ENCODE measurements at regions not wholly inside any gene's neighbourhood (a gene's known extent, or its start where the extent isn't known, plus 50 kb on each side); places are given as distances from the start of the nearest gene placed in this dataset.

DNA sequence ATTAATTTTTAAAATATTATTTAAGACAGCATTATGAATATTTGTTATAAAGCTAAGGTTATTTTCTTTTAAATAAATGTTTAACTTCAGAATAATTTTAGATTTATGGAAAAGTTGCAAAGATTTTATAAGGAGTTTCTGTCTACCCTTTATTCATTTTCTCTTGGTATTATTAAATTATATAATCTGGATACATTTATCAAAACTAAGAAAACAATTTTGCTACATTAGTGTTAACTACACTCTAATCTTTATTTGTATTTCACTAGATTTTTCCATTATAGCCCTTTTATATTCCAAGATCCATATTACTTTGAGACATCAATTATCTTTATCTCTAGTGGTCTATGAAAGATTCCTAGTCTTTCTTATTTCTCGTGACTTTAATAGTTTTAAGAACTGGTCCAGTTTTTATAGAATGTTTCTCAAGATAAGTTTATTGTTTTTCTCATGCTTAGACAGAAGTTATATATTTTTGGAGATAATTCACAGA lies 1243.7 kb upstream of the PCDH9 start:
- no peak for ATAC-seq
- intact Hi-C loops (cut with micrococcal nuclease): no loop called here
- DNase-seq: no peak

DNA sequence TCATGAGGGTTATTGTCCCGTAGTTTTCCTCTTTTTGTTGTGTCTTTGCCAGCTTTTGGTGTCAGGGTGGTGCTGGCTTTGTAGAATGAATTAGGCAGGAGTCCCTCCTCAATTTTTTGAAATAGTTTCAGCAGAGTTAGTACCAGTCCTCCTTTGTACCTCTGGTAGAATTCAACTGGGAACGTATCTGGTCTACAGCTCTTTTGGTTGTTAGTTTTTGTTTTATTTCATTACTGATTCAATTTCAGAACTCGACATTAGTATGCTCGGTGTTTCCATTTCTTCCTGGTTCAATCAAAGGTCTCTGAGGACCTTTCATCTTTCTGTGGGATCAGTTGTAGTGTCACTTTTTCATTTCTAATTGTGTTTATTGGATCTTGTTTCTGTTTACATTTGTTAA lies 1237.0 kb upstream of the PCDH9 start:
- no peak for ATAC-seq
- no peak for DNase-seq
- intact Hi-C loops (cut with micrococcal nuclease): no loop called here

DNA sequence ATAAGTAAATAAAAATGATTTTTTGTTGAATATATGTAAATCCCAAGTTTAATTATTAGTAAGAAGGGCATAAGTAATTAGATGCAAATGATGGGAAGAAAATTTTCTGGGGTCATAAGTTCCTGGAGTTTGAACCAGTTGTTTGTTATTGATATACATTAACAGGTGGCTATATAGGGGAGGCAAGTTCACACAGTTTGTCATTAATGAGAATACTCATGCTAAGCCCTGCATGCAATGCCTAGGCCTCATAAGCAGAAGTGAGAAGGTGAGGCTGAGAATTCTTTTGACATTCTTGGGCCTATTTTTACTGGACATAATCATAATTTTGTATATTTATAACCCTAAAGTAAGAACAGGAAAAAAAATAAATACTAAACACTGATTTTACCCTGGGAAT lies 1210.7 kb upstream of the PCDH9 start:
- intact Hi-C loops (cut with micrococcal nuclease): no loop called here
- ATAC-seq (no peak), DNase-seq (no peak)

DNA sequence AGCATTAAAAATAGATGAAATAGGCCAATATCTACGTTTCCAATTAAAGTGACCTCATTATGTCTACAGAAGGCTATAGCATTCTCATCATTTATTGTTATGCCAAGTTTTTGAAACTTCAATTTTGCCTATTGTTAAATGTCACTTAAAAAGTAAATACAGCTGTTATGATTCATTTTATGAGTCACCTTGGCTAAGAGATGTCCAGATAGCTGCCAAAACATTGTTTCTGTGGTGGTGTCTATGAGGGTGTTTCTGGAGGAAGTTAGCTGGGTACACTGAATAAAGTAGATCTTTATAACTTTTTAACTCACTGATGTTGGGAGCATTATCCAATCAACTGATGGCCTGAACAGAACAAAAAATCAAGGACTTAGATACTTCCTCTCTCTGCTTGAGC lies 1209.7 kb upstream of the PCDH9 start:
- ATAC-seq (no peak), DNase-seq (no peak)
- intact Hi-C loops (cut with micrococcal nuclease): no loop called here

DNA sequence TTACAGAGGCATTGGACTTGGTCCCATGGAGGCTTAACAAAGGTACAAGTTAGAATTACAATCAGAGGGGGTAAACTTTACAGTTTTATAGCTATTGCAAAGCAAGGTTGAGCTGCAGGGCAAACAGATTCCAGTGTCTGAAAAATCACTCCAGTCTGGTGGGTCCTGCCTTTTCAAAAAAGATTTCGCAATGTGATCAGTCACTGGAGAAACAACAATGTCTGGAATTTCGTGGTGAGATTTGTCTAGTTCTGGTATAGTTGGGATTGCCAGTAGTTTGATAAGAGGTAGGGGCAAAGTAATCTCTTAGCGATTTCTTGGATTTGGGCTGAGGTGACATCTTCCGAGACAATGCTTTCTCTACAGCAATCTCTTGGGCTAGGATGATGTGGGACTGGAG lies 1198.2 kb upstream of the PCDH9 start:
- no peak for DNase-seq
- no peak for ATAC-seq
- intact Hi-C loops (cut with micrococcal nuclease): no loop called here

DNA sequence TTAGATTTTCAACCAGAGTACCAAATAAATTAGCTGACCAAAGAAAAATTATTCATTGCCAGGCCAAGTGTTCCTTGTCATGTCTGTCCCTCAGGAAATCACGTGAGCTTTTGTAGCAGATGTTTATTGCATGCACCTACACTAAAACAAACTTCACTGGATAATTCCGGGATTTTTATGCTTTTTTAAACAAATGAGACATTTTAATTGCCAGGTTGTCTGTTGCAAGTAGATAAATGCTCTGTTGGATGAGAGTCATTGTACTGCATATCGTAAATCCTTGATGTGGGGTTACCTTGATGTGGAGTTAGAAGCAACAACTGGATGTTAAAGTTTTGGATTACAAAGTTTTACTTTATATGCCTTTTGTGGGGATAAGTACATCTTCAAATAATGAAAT lies 1187.7 kb upstream of the PCDH9 start:
- intact Hi-C loops (cut with micrococcal nuclease): no loop called here
- no peak for ATAC-seq
- DNase-seq: no peak

DNA sequence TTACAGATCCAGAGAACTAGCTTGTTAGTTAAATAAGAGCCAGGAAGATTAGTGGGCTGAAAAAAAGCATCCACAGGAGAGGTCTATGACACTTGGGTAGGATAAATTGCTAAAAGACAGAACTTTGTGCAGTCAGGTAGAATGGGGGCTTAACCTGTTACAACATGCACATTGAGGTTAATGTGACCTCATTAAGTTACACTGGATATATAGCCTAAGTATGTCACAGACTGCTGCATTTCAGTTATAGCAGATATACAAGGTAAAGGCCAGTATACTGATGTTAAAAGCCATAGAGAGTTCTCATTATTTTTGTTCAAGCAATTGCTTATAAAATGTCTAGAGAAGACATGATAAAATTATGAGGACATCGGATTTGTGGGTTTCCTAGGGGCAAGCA lies 1179.9 kb upstream of the PCDH9 start:
- intact Hi-C loops (cut with micrococcal nuclease): no loop called here
- ATAC-seq: no peak
- no peak for DNase-seq

DNA sequence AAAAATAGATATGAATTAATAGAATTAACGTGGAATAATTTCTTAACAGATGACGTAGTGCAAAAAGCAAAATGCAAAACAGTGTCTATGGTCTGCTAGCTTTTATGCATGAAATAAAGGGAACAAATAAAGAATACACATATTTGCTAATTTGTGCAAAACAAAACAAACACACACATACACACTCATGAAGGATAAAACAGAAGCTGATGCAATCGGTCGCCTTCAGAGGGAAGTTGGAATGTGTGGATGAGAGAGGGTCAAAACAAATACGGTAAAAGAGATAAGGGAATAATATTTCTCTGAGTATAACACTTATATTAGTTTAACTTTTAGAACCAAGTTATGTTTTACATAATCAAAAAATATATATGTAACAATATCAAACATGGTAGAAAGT lies 1160.9 kb upstream of the PCDH9 start:
- no peak for ATAC-seq
- no peak for DNase-seq

DNA sequence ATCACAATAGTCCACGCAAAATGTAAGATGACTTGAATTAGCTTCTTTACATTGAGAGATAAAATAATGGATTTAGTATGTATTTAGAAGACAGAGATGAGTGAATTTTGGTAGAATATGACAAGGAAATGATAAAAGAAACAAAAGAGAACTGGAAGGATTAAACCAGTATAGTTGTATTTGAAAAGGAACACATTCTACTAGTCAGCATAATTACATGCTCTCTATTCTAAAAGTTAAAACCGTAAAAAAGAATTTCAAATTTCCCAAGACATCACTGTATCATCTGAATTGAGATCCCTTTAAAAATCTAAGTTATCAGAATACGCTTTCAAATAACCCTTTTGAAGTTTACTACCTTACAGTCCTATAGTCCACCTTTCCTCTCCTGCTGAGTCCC lies 1156.7 kb upstream of the PCDH9 start:
- ATAC-seq (no peak), DNase-seq (no peak)
- intact Hi-C loops (cut with micrococcal nuclease): no loop called here

More for the DNA sequence above, 1160.9 kb upstream of the PCDH9 start:
- intact Hi-C loops (cut with micrococcal nuclease): no loop called here

DNA sequence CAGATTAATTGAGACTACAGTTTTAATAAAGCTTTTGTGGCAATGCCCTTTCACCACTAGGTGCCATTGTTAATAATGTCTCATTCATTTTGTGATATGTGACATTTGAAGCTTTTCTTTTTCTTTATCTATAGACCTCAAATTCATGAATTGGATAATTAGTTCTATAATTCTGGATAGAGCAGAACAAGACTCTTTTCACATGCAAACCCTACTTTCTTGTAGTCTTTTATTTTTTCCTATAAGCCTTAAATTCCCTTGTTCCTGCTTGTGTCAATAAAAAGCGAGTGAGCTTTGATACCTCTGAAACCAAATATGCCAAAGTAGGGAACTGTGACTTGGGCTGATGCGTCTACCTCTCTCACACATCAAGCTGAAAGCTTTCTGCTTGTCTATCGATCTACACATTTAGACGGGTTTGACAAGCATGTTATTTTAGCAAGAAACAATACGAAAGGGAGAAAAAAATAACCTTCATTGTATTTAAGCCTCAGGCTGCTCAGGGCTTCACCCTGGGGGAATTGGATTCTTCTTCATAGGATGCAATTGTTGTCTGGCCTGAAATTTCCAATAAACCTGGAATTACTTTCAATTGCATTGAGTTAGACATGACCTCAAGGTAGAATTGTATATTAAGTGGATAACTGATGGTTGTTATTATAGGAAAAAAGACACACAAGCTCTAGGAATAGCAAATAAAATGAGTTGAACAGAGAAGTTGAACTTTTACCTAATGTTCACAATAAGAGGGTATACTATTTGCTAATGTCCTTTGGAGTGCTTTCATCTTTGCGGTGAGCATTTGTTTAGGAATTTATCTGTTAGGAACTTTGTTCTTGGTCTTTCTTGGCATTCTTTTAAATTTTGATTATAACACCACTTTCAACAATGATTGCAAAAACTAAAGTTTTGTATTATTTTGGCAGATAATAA lies 1150.2 kb upstream of the PCDH9 start:
- DNase-seq (no peak), ATAC-seq (no peak)
- intact Hi-C loops (cut with micrococcal nuclease): no loop called here

DNA sequence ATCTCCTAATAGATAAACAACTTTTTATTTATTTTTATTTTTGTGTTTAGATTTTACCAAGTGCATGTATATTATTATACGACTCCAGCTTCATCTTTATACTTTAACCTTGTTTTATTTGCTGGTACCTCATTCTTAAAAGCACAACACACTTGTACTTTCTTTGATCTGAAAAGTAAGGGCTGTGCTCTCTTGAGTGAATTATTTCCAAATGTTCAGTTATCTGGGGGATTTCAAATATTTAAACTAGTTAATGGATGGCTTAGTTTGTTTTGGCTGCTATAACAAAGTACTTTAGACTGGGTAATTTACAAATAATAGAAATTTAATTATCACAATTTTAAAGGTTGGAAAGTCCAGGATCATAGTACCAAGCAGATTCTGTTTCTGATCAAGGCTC lies 1148.2 kb upstream of the PCDH9 start:
- intact Hi-C loops (cut with micrococcal nuclease): no loop called here
- DNase-seq (no peak), ATAC-seq (no peak)

DNA sequence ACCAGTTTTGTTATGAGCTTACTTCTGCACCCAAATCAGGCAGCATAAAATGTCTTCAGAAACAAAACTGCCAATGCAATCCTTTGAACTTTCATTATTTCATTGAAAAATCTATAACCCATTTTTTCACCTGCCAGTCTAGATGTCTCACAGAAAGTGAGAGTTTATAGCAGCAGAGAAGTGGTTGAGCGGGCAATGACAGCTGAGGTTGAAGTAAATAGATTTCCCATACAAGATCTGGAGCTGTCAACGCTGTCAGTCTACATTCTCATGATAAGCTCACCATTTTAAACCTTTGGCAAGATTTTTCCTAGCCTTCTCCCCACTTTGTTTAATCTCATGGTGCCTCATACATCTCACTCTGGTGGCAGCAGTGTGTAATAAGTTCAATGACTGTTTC lies 1144.9 kb upstream of the PCDH9 start:
- DNase-seq (no peak), ATAC-seq (no peak)
- intact Hi-C loops (cut with micrococcal nuclease): no loop called here

DNA sequence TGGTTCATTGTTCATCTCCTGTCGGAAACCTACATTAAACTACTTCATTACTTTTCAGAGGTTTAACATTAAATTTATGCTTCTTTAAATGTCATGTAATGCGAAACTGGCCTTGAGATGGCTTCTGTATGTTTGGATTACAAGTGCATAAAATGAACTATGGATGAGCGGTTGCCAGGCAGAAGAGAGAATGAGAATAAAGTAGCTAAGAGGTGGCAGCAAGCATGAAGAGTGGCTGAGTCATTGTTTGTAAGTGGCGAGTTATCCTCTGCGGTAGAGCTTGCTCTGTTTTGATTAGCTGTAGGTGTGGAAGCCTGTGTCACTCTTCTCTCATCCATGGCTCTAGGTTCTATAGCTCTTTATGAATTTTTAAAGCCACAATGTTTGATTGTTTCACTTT lies 1139.6 kb upstream of the PCDH9 start:
- DNase-seq (no peak), ATAC-seq (no peak)
- intact Hi-C loops (cut with micrococcal nuclease): no loop called here

DNA sequence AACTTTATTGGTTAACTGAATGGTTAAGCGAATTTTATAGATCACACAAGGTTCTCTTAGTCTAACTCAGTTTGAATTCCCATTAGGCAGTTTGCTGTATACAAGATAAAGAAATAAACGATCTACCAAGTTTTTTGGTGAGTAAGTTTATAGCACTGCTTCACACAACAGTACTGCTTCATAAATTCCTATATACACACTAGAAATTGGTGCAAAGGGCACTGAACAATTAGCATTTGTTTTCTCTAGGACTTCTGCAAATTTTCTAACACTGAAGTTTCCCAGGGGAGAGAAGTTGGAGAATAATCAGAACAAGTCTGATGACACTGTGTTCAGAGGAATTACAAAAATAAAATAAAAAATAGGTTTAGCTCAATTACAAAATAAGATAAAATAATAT lies 1138.8 kb upstream of the PCDH9 start:
- ATAC-seq (no peak), DNase-seq (no peak)
- intact Hi-C loops (cut with micrococcal nuclease): no loop called here

DNA sequence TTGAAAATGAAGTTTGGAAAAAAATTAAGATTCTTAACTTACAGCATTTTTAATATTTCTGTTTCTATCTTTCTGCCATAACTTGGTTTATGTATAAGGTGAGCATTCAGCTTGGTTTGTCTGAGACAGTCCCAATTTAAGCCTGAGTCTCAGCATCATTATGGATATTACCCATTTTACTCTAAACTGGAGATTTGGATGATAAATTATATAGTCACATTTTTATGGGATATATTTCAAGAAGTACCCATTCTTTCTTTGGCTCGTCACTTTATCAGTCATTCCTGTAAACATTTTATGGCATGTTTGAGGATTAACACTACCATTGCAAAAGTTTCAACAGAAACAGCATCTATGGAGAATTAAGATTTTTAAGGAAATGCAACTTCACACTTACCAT lies 1129.0 kb upstream of the PCDH9 start:
- ATAC-seq (no peak), DNase-seq (no peak)
- intact Hi-C loops (cut with micrococcal nuclease): no loop called here

DNA sequence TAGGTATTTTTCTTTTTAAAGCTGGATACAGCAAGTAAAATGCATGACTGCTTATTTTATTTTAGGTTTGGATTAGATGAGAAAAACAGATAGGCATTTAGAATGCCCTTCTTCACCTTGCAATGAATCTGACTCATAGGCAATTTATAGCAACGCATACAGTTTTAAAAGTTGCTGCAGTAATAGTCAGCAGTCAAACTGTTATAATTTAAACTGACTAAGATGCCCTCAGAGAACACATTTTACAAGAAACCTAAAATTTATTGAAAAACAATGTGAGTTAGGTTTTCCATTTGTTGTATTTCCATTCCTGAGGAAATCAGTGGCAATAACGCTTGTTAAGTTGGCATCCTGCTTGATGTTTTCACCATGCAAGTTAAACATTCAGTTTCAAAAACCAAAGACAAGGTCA lies 1128.2 kb upstream of the PCDH9 start:
- no peak for ATAC-seq
- intact Hi-C loops (cut with micrococcal nuclease): no loop called here
- no peak for DNase-seq

DNA sequence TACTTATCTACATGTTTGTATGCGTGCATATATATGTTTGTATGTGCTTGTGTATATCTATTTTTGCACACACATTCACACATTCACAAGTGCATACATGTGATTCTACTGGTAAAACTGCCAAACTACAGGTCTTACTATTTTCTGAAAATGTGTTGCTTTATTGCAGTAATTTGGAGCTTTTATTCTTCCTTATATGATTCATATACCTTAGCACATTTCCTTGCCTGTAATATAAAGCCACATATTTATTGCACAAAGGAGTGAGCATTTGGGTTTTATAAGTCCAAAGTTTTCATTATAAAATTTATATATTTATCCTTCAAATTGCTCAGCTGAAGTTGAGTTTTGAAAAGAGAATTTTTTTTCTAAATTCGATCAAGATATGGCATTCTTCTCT lies 1120.4 kb upstream of the PCDH9 start:
- DNase-seq (no peak), ATAC-seq (no peak)
- intact Hi-C loops (cut with micrococcal nuclease): no loop called here

DNA sequence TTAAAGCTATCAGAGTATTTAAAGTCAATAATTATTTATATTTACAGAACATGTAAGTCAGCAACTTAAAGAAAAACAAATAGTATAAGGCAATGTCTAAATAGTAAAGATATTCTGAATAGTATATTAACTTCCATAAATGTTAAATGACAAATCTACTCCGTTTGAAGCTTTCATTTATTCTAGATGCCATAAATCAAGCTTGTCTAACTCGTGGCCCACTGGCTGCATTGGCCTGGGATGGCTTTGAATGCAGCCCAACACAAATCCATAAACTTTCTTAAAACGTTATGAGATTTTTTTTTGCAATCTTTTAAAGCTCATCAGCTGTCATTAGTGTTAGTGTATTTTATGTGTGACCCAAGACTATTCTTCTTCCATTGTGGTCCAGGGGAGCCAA lies 1117.1 kb upstream of the PCDH9 start:
- no peak for ATAC-seq
- DNase-seq: no peak
- intact Hi-C loops (cut with micrococcal nuclease): no loop called here

DNA sequence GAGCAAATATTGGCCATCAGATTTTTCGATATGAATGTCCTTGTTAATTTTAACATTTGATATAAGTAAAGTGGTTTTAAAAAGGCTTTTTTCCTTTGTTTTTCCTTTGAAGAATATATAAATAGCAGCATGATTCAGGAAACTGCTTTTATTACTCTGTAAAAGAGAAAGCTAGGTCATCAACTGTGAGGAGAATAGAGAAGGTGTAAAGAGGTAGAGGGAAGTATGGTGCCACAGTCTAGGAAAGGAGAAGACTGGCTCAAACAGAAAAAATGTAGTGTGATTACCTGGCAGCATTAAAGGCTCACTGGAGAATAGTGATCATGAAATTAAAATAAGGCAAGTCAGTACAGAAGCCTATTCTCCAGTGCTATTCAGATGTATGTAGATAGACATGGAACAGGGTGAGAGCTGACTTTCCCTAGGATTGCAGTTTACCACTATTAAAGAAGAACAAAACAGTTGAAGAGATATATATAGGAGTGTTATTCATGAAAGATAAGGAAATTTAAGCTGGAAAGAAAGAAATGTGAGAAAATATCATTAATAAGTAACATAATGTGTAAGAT lies 1115.9 kb upstream of the PCDH9 start:
- intact Hi-C loops (cut with micrococcal nuclease): no loop called here
- ATAC-seq (no peak), DNase-seq (no peak)

DNA sequence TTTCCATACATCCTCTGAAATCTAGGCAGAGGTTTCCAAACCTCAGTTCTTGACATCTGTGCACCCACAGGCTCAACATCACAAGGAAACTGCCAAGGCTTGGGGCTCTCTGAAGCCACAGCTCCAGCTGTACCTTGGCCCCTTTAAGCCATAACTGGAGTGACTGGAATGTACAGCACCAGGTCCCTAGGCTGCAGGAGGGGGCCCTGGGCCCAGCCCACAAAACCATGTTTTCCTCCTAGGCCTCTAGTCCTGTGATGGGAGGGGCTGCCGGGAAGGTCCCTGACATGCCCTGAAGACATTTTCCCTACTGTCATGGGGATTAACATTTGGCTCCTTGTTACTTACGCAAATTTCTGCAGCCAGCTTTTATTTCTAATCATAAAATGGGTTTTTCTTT lies 1093.0 kb upstream of the PCDH9 start:
- DNase-seq (no peak), ATAC-seq (no peak)
- intact Hi-C loops (cut with micrococcal nuclease): no loop called here

DNA sequence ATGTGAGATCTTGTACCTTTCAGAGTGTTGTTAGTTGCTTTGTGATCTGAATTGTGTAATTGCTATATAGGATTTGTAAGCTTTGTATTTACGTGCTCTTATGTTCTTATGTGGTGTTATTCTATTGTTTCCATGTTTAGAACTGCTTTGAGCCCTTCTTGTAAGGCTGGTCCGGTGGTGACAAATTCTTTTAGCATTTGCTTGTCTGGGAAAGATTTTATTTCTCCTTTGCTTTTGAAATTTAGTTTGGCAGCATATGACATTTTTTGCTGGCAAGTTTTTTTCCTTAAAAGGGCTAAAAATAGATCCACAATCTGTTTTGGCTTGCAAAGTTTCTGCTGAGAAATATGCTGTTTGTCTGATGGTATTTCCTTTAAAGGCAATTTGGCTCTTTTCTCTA lies 1089.2 kb upstream of the PCDH9 start:
- intact Hi-C loops (cut with micrococcal nuclease): no loop called here
- DNase-seq: no peak
- no peak for ATAC-seq

Measured in left ventricle myocardium superior (tissue), 1 donor.